Subcutaneous abdominal adipose tissue (tissue), 5 donors: ENCODE measurements at regions not wholly inside any gene's neighbourhood (a gene's known extent, or its start where the extent isn't known, plus 50 kb on each side); places are given as distances from the start of the nearest gene placed in this dataset.

ENCODE experiments used
- H3K27ac ChIP-seq: one replicate; pipeline ENCODE4 v1.7.0; 2013; ENCODE audit warnings: low read depth, mild to moderate bottlenecking, inconsistent platforms, low read length, moderate library complexity
- H3K27me3 ChIP-seq, 5 donors: one replicate each; pipeline ENCODE4 v1.7.0; 2013; ENCODE audit warnings: low read length in 5 of 5, inconsistent platforms in 1 of 5; ENCODE audit not compliant: control insufficient read depth in 5 of 5, insufficient read depth in 4 of 5
- H3K36me3 ChIP-seq, 5 donors: one replicate each; pipeline ENCODE4 v1.7.0; 2013; ENCODE audit warnings: low read length in 5 of 5; ENCODE audit not compliant: control insufficient read depth in 5 of 5, insufficient read depth in 5 of 5
- H3K4me1 ChIP-seq, 5 donors: one replicate each; pipeline ENCODE4 v1.7.0; 2013; ENCODE audit warnings: low read length in 5 of 5, mild to moderate bottlenecking in 3 of 5, moderate library complexity in 1 of 5; ENCODE audit not compliant: control insufficient read depth in 5 of 5, insufficient read depth in 5 of 5
- H3K4me3 ChIP-seq, 5 donors: one replicate each; pipeline ENCODE4 v1.7.0; 2013; ENCODE audit warnings: low read length in 5 of 5, low read depth in 1 of 5
- H3K9ac ChIP-seq, 5 donors: one replicate each; pipeline ENCODE4 v1.7.0; 2013; ENCODE audit warnings: low read length in 5 of 5, mild to moderate bottlenecking in 4 of 5, moderate library complexity in 3 of 5
- H3K9me3 ChIP-seq, 5 donors: one replicate each; pipeline ENCODE4 v1.7.0; 2013; ENCODE audit warnings: low read length in 5 of 5; ENCODE audit not compliant: control insufficient read depth in 5 of 5
- donor health status: healthy.
- donor health status: healthy.
- donor health status: healthy.
- donor health status: healthy.
- donor health status: healthy.

- no peaks in the 10 kb centered on the region for H3K4me1 ChIP-seq
- H3K4me3 ChIP-seq = no peak overlapping the region
- peaks cover 11 to 42% (median 30%) of the 10 kb centered on the region in 5 donors for H3K27me3 ChIP-seq
- no peaks in the 10 kb centered on the region for H3K9me3 ChIP-seq
- no peaks in the 10 kb centered on the region for H3K36me3 ChIP-seq
- no peak overlapping the region for H3K27ac ChIP-seq
- no peak overlapping the region for H3K9ac ChIP-seq
Measured at GRCh38 chr3:10762611-10763247, 53.3 kb upstream of the SLC6A11 start.

- H3K36me3 ChIP-seq = no peaks in the 10 kb centered on the region
- no peak overlapping the region for H3K4me3 ChIP-seq
- no peaks in the 10 kb centered on the region for H3K4me1 ChIP-seq
- no peaks in the 10 kb centered on the region for H3K9me3 ChIP-seq
- H3K27me3 ChIP-seq = peaks cover 11 to 42% (median 28%) of the 10 kb centered on the region in 5 donors
- no peak overlapping the region for H3K27ac ChIP-seq
- H3K9ac ChIP-seq = no peak overlapping the region
Measured at GRCh38 chr3:10763248-10763620, 52.8 kb upstream of the SLC6A11 start.

DNA sequence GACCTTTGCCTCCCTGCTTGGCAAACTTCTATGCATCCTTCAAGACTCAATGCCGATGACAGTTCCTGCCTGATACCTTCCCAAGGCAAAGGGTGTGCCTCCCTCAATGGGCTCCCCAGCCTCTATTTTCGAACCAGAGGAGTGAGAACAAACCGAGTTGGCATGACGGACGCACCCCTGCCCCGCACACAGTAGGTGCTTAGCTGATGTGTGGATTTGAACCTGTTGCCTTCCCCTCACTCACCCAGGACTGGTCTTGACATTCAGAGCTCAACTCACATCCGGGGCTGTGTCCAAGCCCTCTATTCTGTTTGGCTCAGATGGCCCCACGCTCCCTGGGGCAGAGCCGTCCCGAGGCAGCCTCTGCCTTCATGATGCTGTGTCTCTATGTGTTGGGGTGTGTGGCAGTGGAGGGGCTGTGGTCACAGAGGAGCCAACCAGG, 52.2 kb upstream of the SLC6A11 start:
- H3K9ac ChIP-seq = no peak overlapping the region
- H3K4me3 ChIP-seq = no peak overlapping the region
- no peak overlapping the region for H3K27ac ChIP-seq
- H3K27me3 ChIP-seq = peaks cover 11 to 43% (median 28%) of the 10 kb centered on the region in 5 donors
- no peaks in the 10 kb centered on the region for H3K36me3 ChIP-seq
- H3K4me1 ChIP-seq = no peaks in the 10 kb centered on the region
- H3K9me3 ChIP-seq = no peaks in the 10 kb centered on the region

GRCh38 chr3:10764259-10765051, 51.6 kb upstream of the SLC6A11 start:
- Histone ChIP-seq H3K9me3 (no peaks in the 10 kb centered on the region), H3K9ac (no peak overlapping the region), H3K36me3 (no peaks in the 10 kb centered on the region), H3K27ac (no peak overlapping the region), H3K27me3 (peaks cover 11 to 47% (median 28%) of the 10 kb centered on the region in 5 donors), H3K4me1 (no peaks in the 10 kb centered on the region), H3K4me3 (no peak overlapping the region)

GRCh38 chr3:10766049-10766705, 49.9 kb upstream of the SLC6A11 start:
- no peaks in the 10 kb centered on the region for H3K4me1 ChIP-seq
- no peak overlapping the region for H3K9ac ChIP-seq
- H3K4me3 ChIP-seq = no peak overlapping the region
- no peak overlapping the region for H3K27ac ChIP-seq
- peaks cover 11 to 45% (median 25%) of the 10 kb centered on the region in 5 donors for H3K27me3 ChIP-seq
- no peaks in the 10 kb centered on the region for H3K36me3 ChIP-seq
- peaks cover 0 to 3% (median 0%) of the 10 kb centered on the region in 5 donors for H3K9me3 ChIP-seq
